Upper lobe of left lung (tissue), 6 donors: ENCODE measurements at regions not wholly inside any gene's neighbourhood (a gene's known extent, or its start where the extent isn't known, plus 50 kb on each side); places are given as distances from the start of the nearest gene placed in this dataset.

Experiments
- ATAC-seq, 2 donors: fragments of 200-7000 bp; cut with Tn5 transposase; one replicate each; pipeline ENCODE4 v1.9.1; 2022; ENCODE audit warnings: mild to moderate bottlenecking in 2 of 2, moderate library complexity in 2 of 2; ENCODE audit not compliant: low FRiP score in 2 of 2
- DNase-seq, 2 donors: peaks; one replicate each; pipeline ENCODE4 v3.0.0-alpha.2; 2019 to 2020
- H3K27ac ChIP-seq, 4 donors: fragments of 200-600 bp; sonication (generic); one replicate each; pipeline ENCODE4 v1.5.1; 2016 to 2019
- H3K27me3 ChIP-seq, 4 donors: fragments of 200-600 bp; sonication (generic); one replicate each; pipeline ENCODE4 v1.5.1; 2017 to 2019
- H3K36me3 ChIP-seq, 4 donors: fragments of 200-600 bp; sonication (generic); one replicate each; pipeline ENCODE4 v1.5.1; 2016 to 2019
- H3K4me1 ChIP-seq, 4 donors: fragments of 200-600 bp; sonication (generic); one replicate each; pipeline ENCODE4 v1.5.1; 2018 to 2019
- H3K4me3 ChIP-seq, 4 donors: fragments of 200-600 bp; sonication (generic); one replicate each; pipeline ENCODE4 v1.5.1; 2017 to 2019; ENCODE audit warnings: mild to moderate bottlenecking in 2 of 4, moderate library complexity in 1 of 4
- H3K9me3 ChIP-seq, 4 donors: fragments of 200-600 bp; sonication (generic); one replicate each; pipeline ENCODE4 v1.5.1; 2018 to 2019
- EP300 ChIP-seq, 4 donors: sonication (generic); formaldehyde crosslinking; IDR thresholded peaks; one replicate each; pipeline ENCODE4 v1.5.1; 2017; ENCODE audit warnings: antibody characterized with exemption in 4 of 4, control low read depth in 2 of 4
- POLR2A ChIP-seq, 4 donors: fragments of 450-650 bp; IDR thresholded peaks; one replicate each; pipeline ENCODE4 v1.5.1; 2016 to 2017; ENCODE audit warnings: antibody characterized with exemption in 4 of 4, mild to moderate bottlenecking in 2 of 4
- POLR2AphosphoS5 ChIP-seq, 2 donors: sonication (generic); formaldehyde crosslinking; IDR thresholded peaks; one replicate each; pipeline ENCODE4 v1.5.1; 2017; ENCODE audit warnings: antibody characterized with exemption in 2 of 2
- WGBS, 2 donors: methylation state at CpG; one replicate each; pipeline ENCODE4 v1.1.5; 2017 to 2018; 5-methylcytosine and 5-hydroxymethylcytosine counted together
- TF ChIP-seq, protein P1 (sequence below), 6 experiments: fragments of 450-650 bp in 4 of 6; fragments of 200-600 bp in 2 of 6; sonication (generic) in 2 of 6; IDR thresholded peaks; one replicate each; pipeline ENCODE4 v1.5.1; 2016 to 2019; ENCODE audit warnings: antibody characterized with exemption in 6 of 6
- donor health status: DM: no; HTN: no; CAD: no; lungs with moderate emphysema.
- donor health status: DM: no; HTN: yes; CAD: no; lungs with severe emphysema.

DNA sequence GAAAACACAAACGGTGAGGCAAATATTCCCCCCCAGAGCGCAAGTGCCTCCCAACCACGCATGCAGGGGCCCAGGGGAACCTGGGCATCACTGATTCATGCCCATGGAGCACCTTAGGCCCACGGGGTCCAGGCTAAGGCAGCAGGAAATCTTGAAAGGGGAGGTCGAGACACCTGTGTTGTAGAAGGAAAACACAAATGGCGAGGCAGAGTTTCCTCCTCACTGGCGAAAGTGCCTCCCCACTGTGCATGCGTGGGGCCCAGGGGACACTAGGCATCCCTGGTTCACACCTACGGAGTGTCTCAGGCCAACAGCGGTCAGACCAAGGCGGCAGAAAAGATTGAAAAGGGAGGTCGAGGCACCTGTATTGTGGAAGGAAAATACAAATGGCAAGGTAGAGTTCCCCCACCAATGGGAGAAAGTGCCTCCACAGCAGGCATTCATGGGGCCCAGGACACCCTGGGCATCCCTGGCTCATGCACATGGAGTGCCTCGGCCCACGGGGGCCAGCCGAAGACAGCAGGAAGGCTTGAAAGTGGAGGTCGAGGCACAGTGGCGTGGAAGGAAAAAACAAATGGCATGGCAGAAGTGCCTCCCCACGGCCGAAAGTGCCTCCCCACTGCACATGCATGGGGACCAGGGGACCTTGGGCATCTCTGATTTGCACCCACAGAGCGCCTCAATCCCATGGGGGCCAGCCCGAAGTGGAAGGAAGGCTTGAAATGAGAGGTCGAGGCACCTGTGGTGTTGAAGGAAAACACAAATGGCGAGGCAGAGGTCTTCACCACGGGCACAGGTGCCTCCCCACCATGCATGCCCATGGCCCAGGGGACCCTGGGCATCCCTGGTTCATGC, 368.8 kb downstream of the ALG10 start:
- Histone ChIP-seq H3K9me3 (peaks cover 0 to 94% (median 19%) of the 10 kb centered on the region in 4 donors), H3K27ac (no peak overlapping the region), H3K27me3 (peaks cover 0 to 8% (median 0%) of the 10 kb centered on the region in 4 donors), H3K4me3 (no peak overlapping the region), H3K4me1 (no peaks in the 10 kb centered on the region), H3K36me3 (no peaks in the 10 kb centered on the region)
- peak in 1 of 2 donors; percentile 58 for DNase-seq
- 74 to 76% methylated on average over 23 to 24 of the region's 24 CpGs for WGBS, 2 donors
- TF ChIP-seq EP300 (IDR thresholded peaks at IDR 0.05): no peak
- no peak for TF ChIP-seq POLR2AphosphoS5 (IDR thresholded peaks at IDR 0.05)
- TF ChIP-seq, protein P1, sequence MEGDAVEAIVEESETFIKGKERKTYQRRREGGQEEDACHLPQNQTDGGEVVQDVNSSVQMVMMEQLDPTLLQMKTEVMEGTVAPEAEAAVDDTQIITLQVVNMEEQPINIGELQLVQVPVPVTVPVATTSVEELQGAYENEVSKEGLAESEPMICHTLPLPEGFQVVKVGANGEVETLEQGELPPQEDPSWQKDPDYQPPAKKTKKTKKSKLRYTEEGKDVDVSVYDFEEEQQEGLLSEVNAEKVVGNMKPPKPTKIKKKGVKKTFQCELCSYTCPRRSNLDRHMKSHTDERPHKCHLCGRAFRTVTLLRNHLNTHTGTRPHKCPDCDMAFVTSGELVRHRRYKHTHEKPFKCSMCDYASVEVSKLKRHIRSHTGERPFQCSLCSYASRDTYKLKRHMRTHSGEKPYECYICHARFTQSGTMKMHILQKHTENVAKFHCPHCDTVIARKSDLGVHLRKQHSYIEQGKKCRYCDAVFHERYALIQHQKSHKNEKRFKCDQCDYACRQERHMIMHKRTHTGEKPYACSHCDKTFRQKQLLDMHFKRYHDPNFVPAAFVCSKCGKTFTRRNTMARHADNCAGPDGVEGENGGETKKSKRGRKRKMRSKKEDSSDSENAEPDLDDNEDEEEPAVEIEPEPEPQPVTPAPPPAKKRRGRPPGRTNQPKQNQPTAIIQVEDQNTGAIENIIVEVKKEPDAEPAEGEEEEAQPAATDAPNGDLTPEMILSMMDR (IDR thresholded peaks at IDR 0.05): no peak
- TF ChIP-seq POLR2A (IDR thresholded peaks at IDR 0.05): no peak
- ATAC-seq: no peak

DNA sequence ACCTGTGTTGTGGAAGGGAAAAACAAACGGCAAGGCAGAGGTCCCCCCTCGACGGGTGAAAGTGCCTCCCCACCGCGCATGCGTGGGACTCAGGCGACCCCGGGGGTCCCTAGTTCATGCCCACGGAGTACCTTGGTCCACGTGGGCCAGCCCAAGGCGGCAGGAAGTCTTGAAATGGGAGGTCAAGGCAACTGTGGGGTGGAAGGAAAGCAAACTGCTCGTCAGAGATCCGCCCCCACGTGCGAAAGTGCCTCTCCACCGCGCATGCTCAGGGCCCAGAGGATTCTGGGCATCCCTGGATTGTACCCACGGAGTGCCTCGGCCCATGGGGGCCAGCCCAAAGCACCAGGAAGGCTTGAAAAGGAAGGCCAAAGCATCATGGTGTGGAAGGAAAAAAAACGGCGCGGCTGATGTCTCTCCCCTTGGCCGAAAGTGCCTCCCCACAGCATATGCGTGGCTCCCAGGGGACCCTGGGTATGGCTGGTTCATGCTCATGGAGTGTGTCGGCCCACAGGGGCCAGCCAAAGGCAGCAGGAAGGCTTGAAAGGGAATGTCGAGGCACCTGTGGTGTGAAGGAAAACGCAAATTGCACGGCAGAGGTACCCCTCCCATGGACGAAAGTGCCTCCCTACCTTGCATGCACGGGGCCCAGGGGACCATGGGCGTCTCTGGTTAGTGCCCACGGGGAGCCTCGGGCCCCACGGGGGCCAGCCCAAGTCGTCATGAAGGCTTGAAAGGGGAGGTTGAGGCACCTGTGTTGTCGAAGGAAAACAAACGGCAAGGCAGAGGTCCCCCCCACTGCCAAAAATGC, 369.7 kb downstream of the ALG10 start:
- peaks cover 0 to 8% (median 0%) of the 10 kb centered on the region in 4 donors for H3K27me3 ChIP-seq
- H3K9me3 ChIP-seq: peaks cover 0 to 95% (median 21%) of the 10 kb centered on the region in 4 donors
- no peak overlapping the region for H3K27ac ChIP-seq
- DNase-seq (peak; percentile 8 to 48), ATAC-seq (no peak)
- TF ChIP-seq, protein P1 (IDR thresholded peaks at IDR 0.05): no peak
- TF ChIP-seq POLR2AphosphoS5 (IDR thresholded peaks at IDR 0.05): no peak
- TF ChIP-seq POLR2A (IDR thresholded peaks at IDR 0.05): no peak
- TF ChIP-seq EP300 (IDR thresholded peaks at IDR 0.05): no peak
- H3K4me3 ChIP-seq: no peak overlapping the region
- H3K4me1 ChIP-seq: no peaks in the 10 kb centered on the region
- WGBS, 2 donors: 65 to 70% methylated on average over 36 to 37 of the region's 37 CpGs
- H3K36me3 ChIP-seq: no peaks in the 10 kb centered on the region

DNA sequence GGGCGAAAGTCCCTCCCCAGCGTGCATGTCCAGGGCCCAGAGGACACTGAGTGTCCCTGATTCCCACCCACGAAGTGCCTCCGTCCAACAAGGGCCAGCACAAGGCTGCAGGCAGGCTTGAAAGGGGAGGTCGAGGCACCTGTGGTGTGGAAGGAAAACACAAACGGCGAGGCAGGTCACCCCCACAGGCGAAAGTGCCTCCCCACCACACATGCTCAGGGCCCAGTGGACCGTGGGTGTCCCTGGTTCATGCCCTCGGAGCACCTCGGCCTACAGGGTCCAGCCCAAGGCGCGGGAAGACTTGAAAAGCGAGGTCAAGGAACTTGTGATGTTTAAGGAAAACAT, 370.4 kb downstream of the ALG10 start:
- ATAC-seq: no peak

DNA sequence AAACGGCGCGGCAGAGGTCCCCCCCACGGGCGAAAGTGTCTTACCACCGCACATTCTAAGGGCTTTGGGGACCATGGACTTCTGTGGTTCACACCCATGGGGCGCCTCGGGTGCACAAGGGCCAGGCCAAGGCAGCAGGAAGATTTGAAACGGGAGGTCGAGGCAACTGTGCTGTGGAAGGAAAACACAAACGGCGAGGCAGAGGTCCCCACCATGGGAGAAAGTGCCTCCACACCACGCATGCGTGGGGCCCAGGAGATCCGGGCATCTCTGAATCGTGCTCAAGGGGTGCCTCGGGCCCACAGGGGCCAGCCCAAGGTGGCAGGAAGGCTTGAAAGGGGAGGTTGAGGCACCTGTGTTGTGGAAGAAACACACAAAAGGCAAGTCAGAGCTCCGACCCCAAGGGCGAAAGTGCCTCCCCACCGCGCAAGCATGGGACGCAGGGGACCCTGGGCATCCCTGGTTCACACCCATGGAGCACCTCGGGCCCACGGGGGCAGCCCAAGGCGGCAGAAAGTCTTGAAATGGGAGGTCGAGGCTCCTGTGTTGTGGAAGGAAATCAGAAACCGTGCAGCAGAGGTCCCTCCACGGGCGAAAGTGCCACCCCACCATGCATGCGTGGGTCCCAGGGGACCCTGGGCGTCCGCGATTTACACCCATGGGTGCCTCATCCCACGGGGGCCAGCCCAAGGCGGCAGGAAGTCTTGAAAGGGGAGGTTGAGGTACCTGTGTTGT, 371.0 kb downstream of the ALG10 start:
- no peaks in the 10 kb centered on the region for H3K4me1 ChIP-seq
- no peak overlapping the region for H3K4me3 ChIP-seq
- TF ChIP-seq POLR2AphosphoS5 (IDR thresholded peaks at IDR 0.05) (no peak), EP300 (IDR thresholded peaks at IDR 0.05) (no peak), POLR2A (IDR thresholded peaks at IDR 0.05) (no peak)
- TF ChIP-seq, protein P1 (IDR thresholded peaks at IDR 0.05): no peak
- H3K27ac ChIP-seq: no peak overlapping the region
- 67 to 76% methylated on average over 20 to 33 of the region's 35 CpGs for WGBS, 2 donors
- H3K9me3 ChIP-seq: peaks cover 0 to 97% (median 23%) of the 10 kb centered on the region in 4 donors
- peaks cover 0 to 7% (median 0%) of the 10 kb centered on the region in 4 donors for H3K27me3 ChIP-seq
- ATAC-seq (no peak), DNase-seq (peak; percentile 12 to 75)
- H3K36me3 ChIP-seq: no peaks in the 10 kb centered on the region

More for the DNA sequence above, 370.4 kb downstream of the ALG10 start:
- Histone ChIP-seq H3K4me3 (no peak overlapping the region), H3K36me3 (no peaks in the 10 kb centered on the region), H3K4me1 (no peaks in the 10 kb centered on the region), H3K27me3 (peaks cover 0 to 8% (median 0%) of the 10 kb centered on the region in 4 donors), H3K27ac (no peak overlapping the region), H3K9me3 (peaks cover 0 to 95% (median 22%) of the 10 kb centered on the region in 4 donors)
- WGBS, 2 donors: 79% methylated on average over 14 of the region's 14 CpGs
- TF ChIP-seq POLR2AphosphoS5 (IDR thresholded peaks at IDR 0.05): no peak
- TF ChIP-seq POLR2A (IDR thresholded peaks at IDR 0.05): no peak
- no peak for TF ChIP-seq EP300 (IDR thresholded peaks at IDR 0.05)
- TF ChIP-seq, protein P1 (IDR thresholded peaks at IDR 0.05): no peak
- DNase-seq: no peak
